A549 (cell line): ENCODE measurements at regions not wholly inside any gene's neighbourhood (a gene's known extent, or its start where the extent isn't known, plus 50 kb on each side); places are given as distances from the start of the nearest gene placed in this dataset.
A peak's percentile ranks its signal among the peaks of the same experiment; 100 is the strongest.

Experiments
- ATAC-seq, 2 experiments: fragments of 200-7000 bp in 1 of 2; fragments of >200 bp in 1 of 2; cut with Nextera tagmentation in 1 of 2; cut with Tn5 transposase in 1 of 2; 3 replicates each; pipeline versions ENCODE4 v1.8.0 to v1.9.1; 2018 to 2020; ENCODE audit warnings: mild to moderate bottlenecking in 1 of 2, moderate library complexity in 1 of 2
- CTCF ChIA-PET: fragments of 300-600 bp; sonication (Branson Sonifier 250); formaldehyde crosslinking; extraction: SDS; loops from one replicate; lab custom pipeline; 2021; ENCODE audit warnings: antibody characterized with exemption, inconsistent platforms; lab: Yijun Ruan, JAX
- POLR2A ChIA-PET: fragments of 350-600 bp; formaldehyde crosslinking; extraction: SDS; loops from one replicate; lab custom pipeline; 2021; ENCODE audit warnings: antibody characterized with exemption, inconsistent platforms; lab: Yijun Ruan, JAX
- DNase-seq, 2 experiments: peaks; one replicate each; pipeline versions ENCODE4 v3.0.0 to v3.0.0-alpha.2; 2011 to 2016; ENCODE audit warnings: low read depth in 1 of 2, low spot score in 1 of 2
- FAIRE-seq: peaks from 2 replicates; lab custom pipeline; 2011; peaks lifted over from hg19 to GRCh38; lab: Jason Lieb, UNC
- H3K27ac ChIP-seq, 2 experiments: fragments of >200 bp; sonication (Bioruptor Twin); formaldehyde crosslinking; 3 replicates each; pipeline ENCODE4 v1.5.1; 2016 to 2017
- H3K4me1 ChIP-seq: fragments of >200 bp; sonication (Bioruptor Twin); formaldehyde crosslinking; 3 replicates; pipeline ENCODE4 v1.6.1; 2016
- H3K4me2 ChIP-seq: fragments of >200 bp; sonication (Bioruptor Twin); formaldehyde crosslinking; 3 replicates; pipeline ENCODE4 v1.6.1; 2016
- H3K4me3 ChIP-seq: fragments of >200 bp; sonication (Bioruptor Twin); formaldehyde crosslinking; 3 replicates; pipeline ENCODE4 v1.5.1; 2016
- H3K9me3 ChIP-seq: fragments of >200 bp; sonication (Bioruptor Twin); formaldehyde crosslinking; 3 replicates; pipeline ENCODE4 v1.6.1; 2016
- BHLHE40 ChIP-seq: IDR thresholded peaks from 2 replicates; pipeline ENCODE4 v1.6.1; 2012; ENCODE audit warnings: low read depth, low read length, inconsistent platforms
- CBX8 ChIP-seq: fragments of 200-600 bp; sonication (generic); IDR thresholded peaks from 2 replicates; pipeline ENCODE4 v1.6.1; 2016
- CHD4 ChIP-seq: fragments of 200-600 bp; sonication (generic); IDR thresholded peaks from 2 replicates; pipeline ENCODE4 v1.6.1; 2016; ENCODE audit warnings: antibody characterized with exemption, mild to moderate bottlenecking, borderline replicate concordance
- E2F6 ChIP-seq: IDR thresholded peaks from 2 replicates; pipeline ENCODE4 v1.6.1; 2012; ENCODE audit warnings: low read depth, borderline replicate concordance
- EHF ChIP-seq: fragments of 250-450 bp; sonication (Bioruptor Pico); IDR thresholded peaks from 2 replicates; pipeline ENCODE4 v1.5.0; 2020; ENCODE audit warnings: mild to moderate bottlenecking
- EP300 ChIP-seq, 2 experiments: fragments of >200 bp; sonication (Bioruptor Twin); formaldehyde crosslinking; IDR thresholded peaks; 2 replicates in 1 of 2; 3 replicates in 1 of 2; pipeline ENCODE4 v1.6.1; 2016 to 2017
- ESRRA ChIP-seq: fragments of 150-350 bp; IDR thresholded peaks from 2 replicates; pipeline ENCODE4 v1.6.1; 2014; ENCODE audit warnings: mild to moderate bottlenecking, low read length, borderline replicate concordance
- FOSB ChIP-seq: fragments of 250-450 bp; sonication (Bioruptor Pico); IDR thresholded peaks from 2 replicates; pipeline ENCODE4 v1.5.0; 2020; ENCODE audit warnings: mild to moderate bottlenecking, moderate library complexity
- FOSL2 ChIP-seq, 2 experiments: fragments of 450-650 bp in 1 of 2; fragments of >200 bp in 1 of 2; sonication (Bioruptor Twin) in 1 of 2; formaldehyde crosslinking; IDR thresholded peaks; 2 replicates each; pipeline versions ENCODE4 v1.5.0 to v1.6.1; 2016 to 2020; ENCODE audit warnings: mild to moderate bottlenecking in 1 of 2, moderate library complexity in 1 of 2
- FOXS1 ChIP-seq: fragments of 250-450 bp; sonication (Bioruptor Pico); IDR thresholded peaks from 2 replicates; pipeline ENCODE4 v1.5.0; 2020; ENCODE audit warnings: mild to moderate bottlenecking, moderate library complexity
- GATA3 ChIP-seq: IDR thresholded peaks from 2 replicates; pipeline ENCODE4 v1.6.1; 2012; ENCODE audit warnings: borderline replicate concordance
- HDAC2 ChIP-seq: fragments of 200-600 bp; sonication (generic); IDR thresholded peaks from 2 replicates; pipeline ENCODE4 v1.6.1; 2016
- HMGXB4 ChIP-seq: fragments of 250-450 bp; sonication (Bioruptor Pico); IDR thresholded peaks from 2 replicates; pipeline ENCODE4 v1.5.0; 2021; ENCODE audit warnings: mild to moderate bottlenecking, moderate library complexity, borderline replicate concordance
- HOXB13 ChIP-seq: fragments of 250-450 bp; sonication (Bioruptor Pico); IDR thresholded peaks from 2 replicates; pipeline ENCODE4 v1.5.0; 2020; ENCODE audit warnings: low read depth, mild to moderate bottlenecking, moderate library complexity
- HOXB5 ChIP-seq: fragments of 250-450 bp; sonication (Bioruptor Pico); IDR thresholded peaks from 2 replicates; pipeline ENCODE4 v1.5.0; 2020; ENCODE audit warnings: mild to moderate bottlenecking, moderate library complexity
- KDM1A ChIP-seq: fragments of 200-600 bp; sonication (generic); IDR thresholded peaks from 2 replicates; pipeline ENCODE4 v1.6.1; 2016; ENCODE audit warnings: low read depth, mild to moderate bottlenecking
- KDM5A ChIP-seq: fragments of 200-600 bp; sonication (generic); IDR thresholded peaks from 2 replicates; pipeline ENCODE4 v1.6.1; 2016; ENCODE audit warnings: antibody characterized with exemption, mild to moderate bottlenecking
- MYC ChIP-seq: IDR thresholded peaks from 2 replicates; pipeline ENCODE4 v1.6.1; 2012; ENCODE audit warnings: mild to moderate bottlenecking, inconsistent platforms, low read length, improper control_type of control experiment, borderline replicate concordance
- NPAS2 ChIP-seq: fragments of 250-450 bp; sonication (Bioruptor Pico); IDR thresholded peaks from 2 replicates; pipeline ENCODE4 v1.8.0; 2022; ENCODE audit warnings: mild to moderate bottlenecking, moderate library complexity, borderline replicate concordance
- PBX3 ChIP-seq: IDR thresholded peaks from 2 replicates; pipeline ENCODE4 v1.6.1; 2012
- PHF8 ChIP-seq: fragments of 200-600 bp; sonication (generic); IDR thresholded peaks from 2 replicates; pipeline ENCODE4 v1.6.1; 2016; ENCODE audit warnings: low read depth, mild to moderate bottlenecking, antibody characterized with exemption, moderate library complexity, borderline replicate concordance
- POLR2AphosphoS2 ChIP-seq: conservative IDR thresholded peaks from 2 replicates; pipeline ENCODE4 v1.6.1; 2012; ENCODE audit warnings: low read length, improper control_type of control experiment, inconsistent platforms
- RCOR1 ChIP-seq: fragments of 150-350 bp; IDR thresholded peaks from 2 replicates; pipeline ENCODE4 v1.6.1; 2014; ENCODE audit warnings: antibody characterized with exemption, low read length, low read depth
- RNF2 ChIP-seq: fragments of 200-600 bp; sonication (generic); IDR thresholded peaks from 2 replicates; pipeline ENCODE4 v1.6.1; 2016; ENCODE audit warnings: low read depth, mild to moderate bottlenecking, antibody characterized with exemption, moderate library complexity, borderline replicate concordance
- SMC3 ChIP-seq: fragments of >200 bp; sonication (Bioruptor Twin); formaldehyde crosslinking; IDR thresholded peaks from 3 replicates; pipeline ENCODE4 v1.6.1; 2018; ENCODE audit warnings: inconsistent platforms
- USF2 ChIP-seq: fragments of 450-650 bp; IDR thresholded peaks from 2 replicates; pipeline ENCODE4 v1.6.1; 2014; ENCODE audit warnings: antibody characterized with exemption
- ZC3H11A ChIP-seq: fragments of 450-650 bp; IDR thresholded peaks from 2 replicates; pipeline ENCODE4 v1.6.1; 2014; ENCODE audit warnings: antibody characterized with exemption, mild to moderate bottlenecking
- ZFP36 ChIP-seq: fragments of 450-650 bp; IDR thresholded peaks from 2 replicates; pipeline ENCODE4 v1.6.1; 2014; ENCODE audit warnings: borderline replicate concordance; ENCODE audit not compliant: partially characterized antibody
- ZSCAN20 ChIP-seq: fragments of 250-450 bp; sonication (Bioruptor Pico); IDR thresholded peaks from 2 replicates; pipeline ENCODE4 v1.8.0; 2022; ENCODE audit warnings: mild to moderate bottlenecking, moderate library complexity
- WGBS: methylation state at CpG from one replicate; pipeline ENCODE4 v1.1.6; 2017; ENCODE audit errors: missing lambda C conversion rate; 5-methylcytosine and 5-hydroxymethylcytosine counted together

- no peak for TF ChIP-seq RCOR1
- TF ChIP-seq FOXS1, result no peak
- no peak for TF ChIP-seq USF2
- no peak for TF ChIP-seq ESRRA
- TF ChIP-seq CBX8, result no peak
- TF ChIP-seq EP300 (IDR thresholded peaks at IDR 0.05), result no peak
- no peak for TF ChIP-seq KDM1A
- TF ChIP-seq GATA3, result no peak
- TF ChIP-seq HOXB13 (CRISPR knock-in tag), result no peak
- no peak for TF ChIP-seq ZFP36
- TF ChIP-seq HOXB5, result no peak
- TF ChIP-seq HDAC2, result no peak
- TF ChIP-seq PHF8, result no peak
- TF ChIP-seq ZSCAN20 (CRISPR knock-in tag), result no peak
- no peak for TF ChIP-seq NPAS2 (CRISPR knock-in tag)
- no peak for TF ChIP-seq PBX3
- no peak overlapping the region for H3K4me3 ChIP-seq
- peaks cover 2% of the 10 kb centered on the region; the same call in 1 of the 3 replicates for H3K9me3 ChIP-seq
- no peak for DNase-seq
- peaks cover 10% of the 10 kb centered on the region for H3K4me1 ChIP-seq
- WGBS, result 93% methylated on average over 3 of the region's 3 CpGs
- peak overlapping the region in 1 of 2 experiments; percentile 50; a peak in 1 of 6 replicates for H3K27ac ChIP-seq
- no peak for FAIRE-seq
- POLR2A ChIA-PET, result no interaction called here
- CTCF ChIA-PET, result interaction anchor here (1.0 to 1.6 kb wide), 3 partner anchors 10 to 70 kb away, joined by 3 to 4 read pairs (median 4); no protein-coding TSS in a partner anchor
- no peak overlapping the region for H3K4me2 ChIP-seq
- ATAC-seq, result no peak
Measured at GRCh38 chr14:101495284-101495683, 66.0 kb upstream of the DIO3 start.

- H3K9me3 ChIP-seq, result peaks cover 2% of the 10 kb centered on the region; the same call in 1 of the 3 replicates
- FAIRE-seq (no peak), ATAC-seq (no peak; a peak in 1 of 6 replicates), DNase-seq (no peak)
- peak overlapping the region in 1 of 2 experiments; percentile 50; a peak in 2 of 6 replicates for H3K27ac ChIP-seq
- peaks cover 10% of the 10 kb centered on the region for H3K4me1 ChIP-seq
- ChIA-PET POLR2A (no interaction called here), CTCF (interaction anchor here (1.0 to 1.6 kb wide), 3 partner anchors 11 to 69 kb away, joined by 3 to 4 read pairs (median 4); no protein-coding TSS in a partner anchor)
- WGBS, result 84% methylated on average over 17 of the region's 30 CpGs
- H3K4me2 ChIP-seq, result no peak overlapping the region
- TF ChIP-seq EHF (CRISPR knock-in tag), result no peak
- no peak for TF ChIP-seq CHD4
- no peak for TF ChIP-seq HMGXB4 (CRISPR knock-in tag)
- TF ChIP-seq HOXB13 (CRISPR knock-in tag), result no peak
- TF ChIP-seq RCOR1, result no peak
- no peak for TF ChIP-seq BHLHE40
- TF ChIP-seq POLR2AphosphoS2, result no peak
- TF ChIP-seq SMC3, result no peak
- no peak for TF ChIP-seq ZC3H11A
- no peak for TF ChIP-seq RNF2
- TF ChIP-seq USF2, result no peak
- no peak for TF ChIP-seq FOSL2 (IDR thresholded peaks at IDR 0.05)
- no peak for TF ChIP-seq FOSL2 (CRISPR knock-in tag; IDR thresholded peaks at IDR 0.05)
- no peak for TF ChIP-seq KDM5A
- no peak for TF ChIP-seq MYC
- no peak for TF ChIP-seq FOSB
- TF ChIP-seq E2F6, result no peak
- no peak for TF ChIP-seq HOXB5
- H3K4me3 ChIP-seq, result no peak overlapping the region
Measured at GRCh38 chr14:101495827-101496775, 65.2 kb upstream of the DIO3 start.
